ENCODE measurements at regions not wholly inside any gene's neighbourhood (a gene's known extent, or its start where the extent isn't known, plus 50 kb on each side); places are given as distances from the start of the nearest gene placed in this dataset.
"Not testable (repeated sequence)": the region's sequence is repeated elsewhere in the genome, so short reads cannot be mapped to it uniquely, and the experiment has no call there.

DNA sequence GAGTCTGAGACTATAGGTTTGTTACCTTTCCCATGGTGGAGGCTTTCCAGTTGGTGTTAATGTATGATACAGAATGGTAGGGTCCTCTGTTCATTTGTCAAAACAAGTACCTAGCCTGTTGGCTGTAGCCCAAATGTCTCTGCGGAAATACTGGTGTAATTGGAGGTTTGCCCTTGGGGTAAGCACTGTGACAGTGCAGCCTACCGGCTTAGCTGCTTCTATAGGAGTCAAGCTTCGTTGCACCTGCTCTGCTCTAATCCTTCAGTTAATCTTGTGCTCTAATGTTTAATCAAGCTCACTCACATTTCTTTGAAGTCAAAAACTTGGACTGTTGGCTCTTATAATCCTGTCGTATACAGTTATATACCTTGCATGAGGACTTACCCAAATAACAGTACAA, 203.4 kb downstream of the CCNG2 start:
- Histone ChIP-seq H3K36me3 (ENCODE audit: low read length) (no peaks in the 10 kb centered on the region), H3K9me3 (ENCODE audit: insufficient read depth, low read length) (no peaks in the 10 kb centered on the region), H4K20me1 (ENCODE audit: low read depth, low read length) (no peaks in the 10 kb centered on the region), H2AFZ (ENCODE audit: low read depth, low read length, severe bottlenecking) (no peak overlapping the region), H3K9ac (ENCODE audit: low read length) (no peak overlapping the region), H3K4me2 (ENCODE audit: low read depth, low read length, poor library complexity, severe bottlenecking) (no peak overlapping the region), H3K4me3 (ENCODE audit: insufficient read depth, low read length, poor library complexity, severe bottlenecking) (no peak overlapping the region), H3K9me2 (replicated peaks; ENCODE audit: insufficient read depth, low read length) (no peaks in the 10 kb centered on the region), H3K79me2 (ENCODE audit: insufficient read depth, low read length) (no peaks in the 10 kb centered on the region), H3K27me3 (ENCODE audit: low read length) (no peaks in the 10 kb centered on the region), H3F3A (ENCODE audit: insufficient read depth) (no peaks in the 10 kb centered on the region), H3K27ac (ENCODE audit: low read depth, low read length) (no peak overlapping the region)
- TF ChIP-seq, protein P1, sequence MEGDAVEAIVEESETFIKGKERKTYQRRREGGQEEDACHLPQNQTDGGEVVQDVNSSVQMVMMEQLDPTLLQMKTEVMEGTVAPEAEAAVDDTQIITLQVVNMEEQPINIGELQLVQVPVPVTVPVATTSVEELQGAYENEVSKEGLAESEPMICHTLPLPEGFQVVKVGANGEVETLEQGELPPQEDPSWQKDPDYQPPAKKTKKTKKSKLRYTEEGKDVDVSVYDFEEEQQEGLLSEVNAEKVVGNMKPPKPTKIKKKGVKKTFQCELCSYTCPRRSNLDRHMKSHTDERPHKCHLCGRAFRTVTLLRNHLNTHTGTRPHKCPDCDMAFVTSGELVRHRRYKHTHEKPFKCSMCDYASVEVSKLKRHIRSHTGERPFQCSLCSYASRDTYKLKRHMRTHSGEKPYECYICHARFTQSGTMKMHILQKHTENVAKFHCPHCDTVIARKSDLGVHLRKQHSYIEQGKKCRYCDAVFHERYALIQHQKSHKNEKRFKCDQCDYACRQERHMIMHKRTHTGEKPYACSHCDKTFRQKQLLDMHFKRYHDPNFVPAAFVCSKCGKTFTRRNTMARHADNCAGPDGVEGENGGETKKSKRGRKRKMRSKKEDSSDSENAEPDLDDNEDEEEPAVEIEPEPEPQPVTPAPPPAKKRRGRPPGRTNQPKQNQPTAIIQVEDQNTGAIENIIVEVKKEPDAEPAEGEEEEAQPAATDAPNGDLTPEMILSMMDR (IDR thresholded peaks at IDR 0.05; ENCODE audit: insufficient read depth, low read length, poor library complexity, severe bottlenecking): no peak
- TF ChIP-seq EZH2phosphoT487 (conservative IDR thresholded peaks at IDR 0.05; ENCODE audit: low read length): no peak

DNA sequence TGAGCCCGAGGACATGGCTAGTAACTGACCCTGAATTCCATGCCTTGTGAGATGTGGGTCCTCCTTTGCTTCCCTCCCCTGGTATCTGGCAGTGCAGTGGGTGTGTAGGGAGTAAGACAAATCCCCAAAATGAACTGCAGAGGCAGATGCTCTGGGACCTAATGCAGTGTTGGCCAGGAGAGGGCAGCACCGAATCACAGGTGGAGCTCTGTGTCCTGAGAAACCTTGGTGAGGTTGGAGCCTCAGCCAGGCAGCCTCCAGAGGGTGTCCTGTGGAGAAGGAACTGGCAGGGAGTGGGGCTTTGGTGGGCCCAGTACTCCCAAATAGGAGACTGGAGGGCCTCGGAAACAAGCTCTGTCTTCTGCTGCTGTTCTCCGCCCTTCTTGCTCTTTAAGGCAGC, 209.9 kb downstream of the CCNG2 start:
- not testable (repeated sequence) for H3K79me2 ChIP-seq (ENCODE audit: insufficient read depth, low read length); H3F3A ChIP-seq (ENCODE audit: insufficient read depth); H3K9ac ChIP-seq (ENCODE audit: low read length)

DNA sequence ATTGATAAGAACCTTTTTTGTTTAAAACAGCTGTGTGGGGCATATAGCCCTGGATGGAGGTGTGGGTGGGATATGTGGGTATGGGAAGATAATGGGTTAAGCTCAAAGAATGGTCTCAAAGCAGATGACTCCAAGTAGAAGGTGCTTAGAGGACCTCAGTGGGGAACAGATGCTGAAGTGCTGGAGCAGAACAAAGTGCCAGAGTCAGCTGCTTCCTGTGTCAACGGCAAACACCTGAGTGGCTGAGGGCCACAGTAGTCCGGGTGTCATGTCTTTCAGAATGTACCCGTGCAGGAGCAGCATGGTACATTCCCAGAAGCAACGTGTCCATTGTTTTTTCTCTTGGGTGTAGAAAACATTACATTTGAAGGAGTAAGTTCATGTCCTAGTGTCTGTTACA, 210.6 kb downstream of the CCNG2 start:
- Histone ChIP-seq H2AFZ (ENCODE audit: low read depth, low read length, severe bottlenecking) (no peak overlapping the region), H3K9me2 (replicated peaks; ENCODE audit: insufficient read depth, low read length) (no peaks in the 10 kb centered on the region), H3K27ac (ENCODE audit: low read depth, low read length) (no peak overlapping the region), H3F3A (ENCODE audit: insufficient read depth) (no peaks in the 10 kb centered on the region), H3K27me3 (ENCODE audit: low read length) (no peaks in the 10 kb centered on the region), H3K4me2 (ENCODE audit: low read depth, low read length, poor library complexity, severe bottlenecking) (no peak overlapping the region), H3K9me3 (ENCODE audit: insufficient read depth, low read length) (no peaks in the 10 kb centered on the region), H3K79me2 (ENCODE audit: insufficient read depth, low read length) (no peaks in the 10 kb centered on the region), H3K4me3 (ENCODE audit: insufficient read depth, low read length, poor library complexity, severe bottlenecking) (no peak overlapping the region), H3K36me3 (ENCODE audit: low read length) (no peaks in the 10 kb centered on the region), H3K9ac (ENCODE audit: low read length) (no peak overlapping the region), H4K20me1 (ENCODE audit: low read depth, low read length) (no peaks in the 10 kb centered on the region)
- TF ChIP-seq, protein P1 (IDR thresholded peaks at IDR 0.05; ENCODE audit: insufficient read depth, low read length, poor library complexity, severe bottlenecking): no peak
- TF ChIP-seq EZH2phosphoT487 (conservative IDR thresholded peaks at IDR 0.05; ENCODE audit: low read length): no peak

More for the DNA sequence above, 209.9 kb downstream of the CCNG2 start:
- H3K9me3 ChIP-seq (ENCODE audit: insufficient read depth, low read length); H3K4me3 ChIP-seq (ENCODE audit: insufficient read depth, low read length, poor library complexity, severe bottlenecking); H3K9me2 ChIP-seq (replicated peaks; ENCODE audit: insufficient read depth, low read length); H2AFZ ChIP-seq (ENCODE audit: low read depth, low read length, severe bottlenecking); H4K20me1 ChIP-seq (ENCODE audit: low read depth, low read length); H3K36me3 ChIP-seq (ENCODE audit: low read length); H3K27ac ChIP-seq (ENCODE audit: low read depth, low read length); H3K27me3 ChIP-seq (ENCODE audit: low read length); H3K4me2 ChIP-seq (ENCODE audit: low read depth, low read length, poor library complexity, severe bottlenecking): not testable (repeated sequence)

DNA sequence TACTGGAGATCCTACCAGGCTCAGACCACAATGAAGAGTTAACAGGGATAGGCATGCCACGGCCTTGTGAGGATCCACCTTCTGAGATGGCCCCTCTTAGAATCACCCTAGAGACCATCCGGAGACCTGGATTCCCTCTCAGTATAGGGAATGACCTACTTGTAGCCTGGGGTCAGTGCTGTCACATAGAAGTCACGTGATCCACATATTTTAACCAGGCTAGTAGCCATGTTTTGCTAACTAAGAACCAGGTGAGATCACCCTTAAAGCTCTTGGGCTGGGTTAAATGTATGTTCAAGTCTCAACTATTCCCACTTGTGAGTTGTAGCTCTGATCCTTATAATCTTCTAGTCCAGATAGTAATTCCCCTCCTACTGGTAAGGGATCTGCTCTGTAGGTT, 215.4 kb downstream of the CCNG2 start:
- H3K9me2 ChIP-seq (replicated peaks; ENCODE audit: insufficient read depth, low read length): no peaks in the 10 kb centered on the region
- H3K36me3 ChIP-seq (ENCODE audit: low read length): no peaks in the 10 kb centered on the region
- TF ChIP-seq EZH2phosphoT487 (conservative IDR thresholded peaks at IDR 0.05; ENCODE audit: low read length): no peak
- TF ChIP-seq, protein P1 (IDR thresholded peaks at IDR 0.05; ENCODE audit: insufficient read depth, low read length, poor library complexity, severe bottlenecking): no peak
- no peak overlapping the region for H3K4me2 ChIP-seq (ENCODE audit: low read depth, low read length, poor library complexity, severe bottlenecking)
- H3F3A ChIP-seq (ENCODE audit: insufficient read depth): no peaks in the 10 kb centered on the region
- H3K4me3 ChIP-seq (ENCODE audit: insufficient read depth, low read length, poor library complexity, severe bottlenecking): no peak overlapping the region
- no peak overlapping the region for H3K9ac ChIP-seq (ENCODE audit: low read length)
- H3K9me3 ChIP-seq (ENCODE audit: insufficient read depth, low read length): no peaks in the 10 kb centered on the region
- no peaks in the 10 kb centered on the region for H3K27me3 ChIP-seq (ENCODE audit: low read length)
- no peaks in the 10 kb centered on the region for H3K79me2 ChIP-seq (ENCODE audit: insufficient read depth, low read length)
- H2AFZ ChIP-seq (ENCODE audit: low read depth, low read length, severe bottlenecking): no peak overlapping the region
- no peaks in the 10 kb centered on the region for H4K20me1 ChIP-seq (ENCODE audit: low read depth, low read length)
- H3K27ac ChIP-seq (ENCODE audit: low read depth, low read length): no peak overlapping the region
